H1 (cell line): ENCODE measurements at regions not wholly inside any gene's neighbourhood (a gene's known extent, or its start where the extent isn't known, plus 50 kb on each side); places are given as distances from the start of the nearest gene placed in this dataset.

ENCODE experiments used
- CHD2 ChIP-seq: IDR thresholded peaks from 2 replicates; pipeline ENCODE4 v1.6.1; 2012; ENCODE audit warnings: low read length, improper control_type of control experiment
- EZH2 ChIP-seq: fragments of 200-600 bp; sonication (generic); IDR thresholded peaks from 2 replicates; pipeline ENCODE4 v1.7.1; 2012; ENCODE audit warnings: low read depth, mild to moderate bottlenecking, moderate library complexity, low read length, inconsistent platforms; ENCODE audit not compliant: severe bottlenecking
- GABPA ChIP-seq: IDR thresholded peaks from 2 replicates; pipeline ENCODE4 v1.6.1; 2011; ENCODE audit warnings: mild to moderate bottlenecking, low read length, moderate library complexity, borderline replicate concordance; ENCODE audit not compliant: insufficient read depth
- HDAC6 ChIP-seq: IDR thresholded peaks from one replicate; pipeline ENCODE4 v1.7.1; 2012; ENCODE audit warnings: low read depth, mild to moderate bottlenecking, inconsistent platforms, low read length, moderate library complexity
- POLR2AphosphoS5 ChIP-seq: IDR thresholded peaks from 2 replicates; pipeline ENCODE4 v1.6.1; 2011; ENCODE audit warnings: low read depth, low read length
- SAP30 ChIP-seq: fragments of 300-600 bp; sonication (generic); IDR thresholded peaks from 2 replicates; pipeline ENCODE4 v1.7.1; 2012; ENCODE audit warnings: low read length, moderate library complexity, mild to moderate bottlenecking, inconsistent platforms; ENCODE audit not compliant: insufficient read depth, insufficient replicate concordance
- TF ChIP-seq, protein P1 (sequence below), 3 experiments: IDR thresholded peaks; 1 replicate in 2 of 3; 2 replicates in 1 of 3; pipeline versions ENCODE4 v1.5.1 to v1.6.1; 2011; ENCODE audit warnings: low read length in 3 of 3, mild to moderate bottlenecking in 3 of 3, inconsistent platforms in 2 of 3, low read depth in 1 of 3, moderate library complexity in 1 of 3; ENCODE audit not compliant: insufficient read depth in 1 of 3; ENCODE audit errors: control extremely low read depth in 1 of 3
- TF ChIP-seq, protein P2 (sequence below): IDR thresholded peaks from 2 replicates; pipeline ENCODE4 v1.6.1; 2012; ENCODE audit warnings: low read length, inconsistent platforms

DNA sequence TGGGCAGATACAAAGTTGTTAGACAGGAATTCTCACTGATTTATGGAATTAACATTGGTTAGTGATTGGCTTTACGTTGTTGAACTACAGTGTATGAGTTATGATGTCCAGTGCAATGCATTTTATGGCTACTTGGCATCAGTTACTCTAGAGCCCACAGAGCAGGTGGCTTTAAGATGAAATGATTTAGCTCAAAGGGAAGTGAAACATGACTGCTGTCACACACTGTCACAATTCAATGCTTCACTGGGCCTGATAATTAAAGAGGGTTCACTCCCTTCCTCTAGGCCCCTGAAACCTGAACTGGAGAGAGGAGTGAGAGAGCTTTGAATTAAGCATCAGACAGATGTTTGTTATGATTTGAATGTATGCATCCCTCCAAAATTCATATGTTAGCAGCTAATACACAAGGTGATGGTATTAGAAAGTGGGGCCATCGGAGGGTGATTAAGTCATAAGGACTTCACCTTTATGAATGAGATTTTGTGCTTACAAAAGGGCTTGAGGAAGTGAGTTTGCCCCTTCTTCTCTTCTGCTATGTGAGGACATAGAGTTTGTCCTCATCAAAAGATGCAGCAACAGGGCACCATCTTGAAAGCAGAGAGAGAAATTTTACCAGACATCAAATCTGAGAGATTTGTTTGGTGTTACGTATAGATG is 175.8 kb upstream of the GRIN2B start:
- no peak for TF ChIP-seq SAP30
- TF ChIP-seq, protein P1, sequence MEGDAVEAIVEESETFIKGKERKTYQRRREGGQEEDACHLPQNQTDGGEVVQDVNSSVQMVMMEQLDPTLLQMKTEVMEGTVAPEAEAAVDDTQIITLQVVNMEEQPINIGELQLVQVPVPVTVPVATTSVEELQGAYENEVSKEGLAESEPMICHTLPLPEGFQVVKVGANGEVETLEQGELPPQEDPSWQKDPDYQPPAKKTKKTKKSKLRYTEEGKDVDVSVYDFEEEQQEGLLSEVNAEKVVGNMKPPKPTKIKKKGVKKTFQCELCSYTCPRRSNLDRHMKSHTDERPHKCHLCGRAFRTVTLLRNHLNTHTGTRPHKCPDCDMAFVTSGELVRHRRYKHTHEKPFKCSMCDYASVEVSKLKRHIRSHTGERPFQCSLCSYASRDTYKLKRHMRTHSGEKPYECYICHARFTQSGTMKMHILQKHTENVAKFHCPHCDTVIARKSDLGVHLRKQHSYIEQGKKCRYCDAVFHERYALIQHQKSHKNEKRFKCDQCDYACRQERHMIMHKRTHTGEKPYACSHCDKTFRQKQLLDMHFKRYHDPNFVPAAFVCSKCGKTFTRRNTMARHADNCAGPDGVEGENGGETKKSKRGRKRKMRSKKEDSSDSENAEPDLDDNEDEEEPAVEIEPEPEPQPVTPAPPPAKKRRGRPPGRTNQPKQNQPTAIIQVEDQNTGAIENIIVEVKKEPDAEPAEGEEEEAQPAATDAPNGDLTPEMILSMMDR (IDR thresholded peaks at IDR 0.05; ENCODE audit: control extremely low read depth in 1 of 3, insufficient read depth in 1 of 3, low read depth in 1 of 3, low read length in 3 of 3), result no peak
- no peak for TF ChIP-seq POLR2AphosphoS5
- TF ChIP-seq GABPA, result no peak
- no peak for TF ChIP-seq EZH2
- TF ChIP-seq, protein P2, sequence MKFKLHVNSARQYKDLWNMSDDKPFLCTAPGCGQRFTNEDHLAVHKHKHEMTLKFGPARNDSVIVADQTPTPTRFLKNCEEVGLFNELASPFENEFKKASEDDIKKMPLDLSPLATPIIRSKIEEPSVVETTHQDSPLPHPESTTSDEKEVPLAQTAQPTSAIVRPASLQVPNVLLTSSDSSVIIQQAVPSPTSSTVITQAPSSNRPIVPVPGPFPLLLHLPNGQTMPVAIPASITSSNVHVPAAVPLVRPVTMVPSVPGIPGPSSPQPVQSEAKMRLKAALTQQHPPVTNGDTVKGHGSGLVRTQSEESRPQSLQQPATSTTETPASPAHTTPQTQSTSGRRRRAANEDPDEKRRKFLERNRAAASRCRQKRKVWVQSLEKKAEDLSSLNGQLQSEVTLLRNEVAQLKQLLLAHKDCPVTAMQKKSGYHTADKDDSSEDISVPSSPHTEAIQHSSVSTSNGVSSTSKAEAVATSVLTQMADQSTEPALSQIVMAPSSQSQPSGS, result no peak
- no peak for TF ChIP-seq HDAC6
- no peak for TF ChIP-seq CHD2
